T-helper 2 cell treated with Interferon-gamma antibody and Interleukin-4, amounts not matched to agents 5 μg/mL and 100 μg/mL, for 36 hours (primary cell): ENCODE measurements at regions not wholly inside any gene's neighbourhood (a gene's known extent, or its start where the extent isn't known, plus 50 kb on each side); places are given as distances from the start of the nearest gene placed in this dataset.

Source experiments
- DNase-seq: peaks from one replicate; pipeline ENCODE4 v3.0.0; 2021; ENCODE audit warnings: low spot score
- H3K27ac Mint-ChIP-seq: one replicate; pipeline ENCODE4 v1.8.0; 2021; ENCODE audit warnings: mild to moderate bottlenecking, mixed read lengths
- H3K27me3 Mint-ChIP-seq: one replicate; pipeline ENCODE4 v1.8.0; 2021; ENCODE audit warnings: low read depth, mixed read lengths
- H3K36me3 Mint-ChIP-seq: one replicate; pipeline ENCODE4 v1.8.0; 2021; ENCODE audit warnings: low read depth, mixed read lengths
- H3K4me1 Mint-ChIP-seq: one replicate; pipeline ENCODE4 v1.8.0; 2021; ENCODE audit warnings: low read depth, mixed read lengths
- H3K4me3 Mint-ChIP-seq: one replicate; pipeline ENCODE4 v1.8.0; 2022; ENCODE audit warnings: mild to moderate bottlenecking, moderate library complexity, mixed read lengths
- H3K9me3 Mint-ChIP-seq: one replicate; pipeline ENCODE4 v1.8.0; 2021; ENCODE audit warnings: mixed read lengths

DNA sequence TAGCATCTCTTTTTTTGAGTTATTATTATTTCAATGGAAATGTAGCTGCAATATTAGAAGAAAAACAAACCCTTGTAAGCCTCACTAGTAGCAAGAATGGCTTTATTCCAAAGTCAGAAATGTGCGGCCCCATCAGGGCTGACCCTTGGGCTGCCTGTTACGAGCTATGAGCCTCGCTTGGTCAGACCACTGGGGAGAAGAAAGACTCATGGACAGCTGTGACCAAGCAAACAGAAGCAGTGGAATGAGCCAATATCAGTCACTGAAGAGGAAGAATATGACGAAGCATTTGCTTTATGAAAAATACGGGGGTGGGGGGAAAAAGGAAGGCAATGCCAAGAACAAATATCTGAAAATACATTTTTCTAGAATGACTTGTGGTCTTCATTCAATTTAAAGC is 504.5 kb downstream of the LMO4 start:
- Mint-ChIP-seq H3K27ac (no peak overlapping the region), H3K36me3 (no peaks in the 10 kb centered on the region), H3K27me3 (no peaks in the 10 kb centered on the region), H3K9me3 (no peaks in the 10 kb centered on the region), H3K4me1 (no peaks in the 10 kb centered on the region), H3K4me3 (no peak overlapping the region)
- DNase-seq: no peak

- Mint-ChIP-seq H3K4me3 (no peak overlapping the region), H3K36me3 (no peaks in the 10 kb centered on the region), H3K27me3 (no peaks in the 10 kb centered on the region), H3K27ac (no peak overlapping the region), H3K9me3 (no peaks in the 10 kb centered on the region), H3K4me1 (no peaks in the 10 kb centered on the region)
- no peak for DNase-seq
These were observed 505.5 kb downstream of the LMO4 start for GRCh38 chr1:87834151-87834550.

DNA sequence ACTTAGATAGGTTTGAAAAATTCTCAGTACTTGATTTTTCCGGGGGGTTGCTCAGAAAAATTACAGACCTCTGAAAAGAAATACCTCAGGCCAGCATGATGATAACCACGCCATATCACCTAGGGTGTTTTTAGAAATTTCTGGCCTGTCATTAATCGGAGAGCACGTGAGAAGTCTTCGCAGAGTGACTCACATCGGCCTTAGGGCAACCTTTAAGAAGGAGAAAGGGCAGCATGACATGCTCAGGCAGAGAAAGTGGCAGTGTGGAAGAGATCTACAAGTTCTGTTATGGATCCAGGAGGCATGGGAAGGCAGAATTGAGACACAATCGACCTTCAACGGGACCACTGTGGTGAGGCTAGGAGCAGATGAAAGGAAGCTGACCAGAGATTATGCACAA is 506.3 kb downstream of the LMO4 start:
- H3K9me3 Mint-ChIP-seq: no peaks in the 10 kb centered on the region
- H3K4me3 Mint-ChIP-seq: no peak overlapping the region
- no peak for DNase-seq
- H3K27ac Mint-ChIP-seq: no peak overlapping the region
- H3K27me3 Mint-ChIP-seq: no peaks in the 10 kb centered on the region
- no peaks in the 10 kb centered on the region for H3K36me3 Mint-ChIP-seq
- no peaks in the 10 kb centered on the region for H3K4me1 Mint-ChIP-seq

DNA sequence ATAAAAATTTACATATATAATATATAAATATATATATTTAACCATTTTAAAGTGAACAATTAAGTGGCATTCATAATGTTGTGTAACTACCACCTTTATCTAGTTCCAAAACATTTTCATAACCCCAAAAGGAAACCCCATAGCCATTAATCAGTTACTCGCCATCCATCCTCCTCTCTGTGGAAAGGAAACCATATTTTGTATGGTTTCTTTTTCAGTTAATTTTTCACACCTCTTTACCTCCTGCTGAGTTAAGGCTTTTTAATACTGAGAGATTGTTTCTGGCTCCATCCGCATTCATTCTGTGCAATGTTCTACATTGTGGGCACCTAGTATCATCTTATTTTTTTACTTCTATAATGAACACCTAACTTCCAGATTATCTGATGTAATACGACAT is 512.1 kb downstream of the LMO4 start:
- DNase-seq: no peak
- H3K9me3 Mint-ChIP-seq: no peaks in the 10 kb centered on the region
- no peak overlapping the region for H3K4me3 Mint-ChIP-seq
- no peak overlapping the region for H3K27ac Mint-ChIP-seq
- H3K36me3 Mint-ChIP-seq: no peaks in the 10 kb centered on the region
- no peaks in the 10 kb centered on the region for H3K27me3 Mint-ChIP-seq
- H3K4me1 Mint-ChIP-seq: no peaks in the 10 kb centered on the region

- H3K36me3 Mint-ChIP-seq: no peaks in the 10 kb centered on the region
- H3K27me3 Mint-ChIP-seq: no peaks in the 10 kb centered on the region
- no peak overlapping the region for H3K27ac Mint-ChIP-seq
- no peak overlapping the region for H3K4me3 Mint-ChIP-seq
- no peaks in the 10 kb centered on the region for H3K9me3 Mint-ChIP-seq
- no peaks in the 10 kb centered on the region for H3K4me1 Mint-ChIP-seq
- no peak for DNase-seq
These were observed 512.7 kb downstream of the LMO4 start for GRCh38 chr1:87841332-87841731.

GRCh38 chr1:87842156-87842555 is 513.5 kb downstream of the LMO4 start:
- no peak overlapping the region for H3K27ac Mint-ChIP-seq
- no peaks in the 10 kb centered on the region for H3K4me1 Mint-ChIP-seq
- no peak for DNase-seq
- H3K9me3 Mint-ChIP-seq: no peaks in the 10 kb centered on the region
- no peak overlapping the region for H3K4me3 Mint-ChIP-seq
- no peaks in the 10 kb centered on the region for H3K27me3 Mint-ChIP-seq
- no peaks in the 10 kb centered on the region for H3K36me3 Mint-ChIP-seq

DNA sequence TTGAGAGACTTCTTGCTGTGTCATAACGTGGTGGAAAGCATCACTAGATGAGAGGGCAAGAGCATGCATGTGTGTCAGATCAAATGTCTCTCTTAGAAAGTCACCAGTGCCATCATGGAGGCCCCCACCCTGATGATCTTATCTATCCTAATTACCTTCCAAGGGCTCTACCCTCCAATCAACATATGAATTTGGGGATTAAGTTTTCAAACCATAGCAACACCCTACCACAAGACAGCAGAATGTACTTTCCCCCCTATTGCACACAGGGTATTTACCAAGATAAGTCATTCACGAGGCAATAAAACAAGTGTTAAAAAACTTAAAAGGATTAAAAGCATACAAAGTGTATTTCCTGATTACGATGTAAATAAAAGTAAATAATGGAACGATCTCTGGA is 515.6 kb downstream of the LMO4 start:
- Mint-ChIP-seq H3K36me3 (no peaks in the 10 kb centered on the region), H3K9me3 (no peaks in the 10 kb centered on the region), H3K4me3 (no peak overlapping the region), H3K27ac (no peak overlapping the region), H3K27me3 (no peaks in the 10 kb centered on the region), H3K4me1 (no peaks in the 10 kb centered on the region)
- no peak for DNase-seq

- H3K27me3 Mint-ChIP-seq: no peaks in the 10 kb centered on the region
- no peaks in the 10 kb centered on the region for H3K9me3 Mint-ChIP-seq
- no peaks in the 10 kb centered on the region for H3K4me1 Mint-ChIP-seq
- H3K4me3 Mint-ChIP-seq: no peak overlapping the region
- no peaks in the 10 kb centered on the region for H3K36me3 Mint-ChIP-seq
- no peak overlapping the region for H3K27ac Mint-ChIP-seq
- DNase-seq: no peak
These were observed 522.8 kb downstream of the LMO4 start for GRCh38 chr1:87851490-87851889.

DNA sequence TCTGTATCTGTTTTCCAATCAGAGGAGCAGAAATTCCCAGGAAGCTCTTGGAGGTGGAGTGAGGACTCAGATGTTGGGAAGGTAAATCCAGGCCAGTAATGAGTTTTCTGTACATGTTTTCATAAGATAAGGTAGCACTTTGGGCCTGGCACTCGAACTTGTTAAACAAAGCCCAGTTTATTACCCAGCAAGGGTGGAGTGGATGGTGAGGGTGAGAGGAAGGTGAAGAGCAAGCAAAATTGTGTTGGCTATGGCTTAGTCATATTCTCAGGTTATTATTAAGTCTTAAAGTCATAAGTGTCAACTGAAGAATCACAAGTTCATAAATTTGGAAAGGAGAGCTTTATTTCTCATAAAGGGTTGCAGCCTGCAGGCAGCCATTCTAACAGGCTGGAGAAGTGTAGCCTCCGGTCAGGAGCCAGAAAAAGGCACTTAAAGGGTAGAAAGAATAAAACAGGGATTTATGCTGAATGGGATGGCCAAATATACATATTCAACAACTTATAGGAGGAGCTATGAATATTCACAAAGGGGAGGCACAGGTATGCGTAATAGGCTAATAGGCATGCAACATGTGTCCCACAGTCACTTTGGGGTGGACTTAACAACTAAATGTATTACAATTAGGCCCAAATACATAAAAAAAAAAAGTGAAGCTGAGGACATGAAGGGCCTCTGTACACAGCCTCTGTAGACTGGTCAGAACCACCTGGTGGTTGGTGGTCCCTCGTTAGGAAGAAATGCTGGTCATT is 523.9 kb downstream of the LMO4 start:
- Mint-ChIP-seq H3K4me3 (no peak overlapping the region), H3K9me3 (no peaks in the 10 kb centered on the region), H3K4me1 (no peaks in the 10 kb centered on the region), H3K27ac (no peak overlapping the region), H3K27me3 (no peaks in the 10 kb centered on the region), H3K36me3 (no peaks in the 10 kb centered on the region)
- no peak for DNase-seq

DNA sequence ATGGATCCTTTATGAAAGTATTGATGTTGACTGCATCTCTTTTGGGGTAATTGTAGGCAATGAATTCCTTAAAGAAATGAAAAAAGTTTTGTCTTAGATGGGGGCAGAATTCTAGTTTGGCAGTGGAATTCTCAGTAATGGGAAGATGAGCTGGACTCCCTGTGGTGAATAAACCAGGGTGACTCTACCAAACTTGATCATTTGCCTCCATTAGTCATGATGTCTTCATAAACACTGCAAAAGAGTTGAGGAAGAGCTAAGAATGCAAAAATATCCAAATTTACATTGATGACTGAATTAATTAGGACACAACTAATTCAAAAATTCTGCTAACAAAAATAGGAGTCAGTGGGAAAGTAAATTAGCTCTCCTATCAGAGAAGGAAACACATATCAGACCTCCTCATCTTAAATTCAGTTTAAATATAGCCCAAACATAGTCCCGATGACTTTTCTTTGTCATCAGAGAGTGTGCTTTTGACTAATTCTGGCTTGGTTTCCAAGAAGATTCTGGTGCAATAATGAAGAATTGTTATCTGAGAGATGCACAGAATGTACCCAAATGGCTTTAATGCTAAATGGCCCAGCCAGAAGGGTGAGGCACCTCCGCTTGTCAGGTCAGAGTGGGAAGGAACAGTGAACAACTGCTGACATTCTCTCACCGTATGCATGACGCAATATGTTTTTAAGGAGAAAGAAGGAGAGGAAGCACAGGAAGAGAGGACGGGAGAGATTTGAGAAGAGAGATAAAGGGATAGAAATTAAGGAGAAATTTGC is 525.1 kb downstream of the LMO4 start:
- Mint-ChIP-seq H3K36me3 (no peaks in the 10 kb centered on the region), H3K4me1 (no peaks in the 10 kb centered on the region), H3K9me3 (no peaks in the 10 kb centered on the region), H3K27me3 (no peaks in the 10 kb centered on the region), H3K4me3 (no peak overlapping the region), H3K27ac (no peak overlapping the region)
- DNase-seq: no peak

GRCh38 chr1:87863317-87863716 is 534.6 kb downstream of the LMO4 start:
- no peak for DNase-seq
- H3K4me1 Mint-ChIP-seq: peaks cover 7% of the 10 kb centered on the region
- no peaks in the 10 kb centered on the region for H3K9me3 Mint-ChIP-seq
- H3K27ac Mint-ChIP-seq: no peak overlapping the region
- no peak overlapping the region for H3K4me3 Mint-ChIP-seq
- H3K36me3 Mint-ChIP-seq: no peaks in the 10 kb centered on the region
- H3K27me3 Mint-ChIP-seq: no peaks in the 10 kb centered on the region

- Mint-ChIP-seq H3K9me3 (no peaks in the 10 kb centered on the region), H3K27ac (no peak overlapping the region), H3K4me3 (peak overlapping the region; percentile 2), H3K36me3 (no peaks in the 10 kb centered on the region), H3K4me1 (peaks cover 7% of the 10 kb centered on the region), H3K27me3 (no peaks in the 10 kb centered on the region)
- no peak for DNase-seq
These were observed 536.0 kb downstream of the LMO4 start for GRCh38 chr1:87864676-87865075.

GRCh38 chr1:87866416-87866815 is 537.7 kb downstream of the LMO4 start:
- Mint-ChIP-seq H3K27ac (no peak overlapping the region), H3K4me1 (peaks cover 7% of the 10 kb centered on the region), H3K4me3 (no peak overlapping the region), H3K9me3 (no peaks in the 10 kb centered on the region), H3K36me3 (no peaks in the 10 kb centered on the region), H3K27me3 (no peaks in the 10 kb centered on the region)
- no peak for DNase-seq

DNA sequence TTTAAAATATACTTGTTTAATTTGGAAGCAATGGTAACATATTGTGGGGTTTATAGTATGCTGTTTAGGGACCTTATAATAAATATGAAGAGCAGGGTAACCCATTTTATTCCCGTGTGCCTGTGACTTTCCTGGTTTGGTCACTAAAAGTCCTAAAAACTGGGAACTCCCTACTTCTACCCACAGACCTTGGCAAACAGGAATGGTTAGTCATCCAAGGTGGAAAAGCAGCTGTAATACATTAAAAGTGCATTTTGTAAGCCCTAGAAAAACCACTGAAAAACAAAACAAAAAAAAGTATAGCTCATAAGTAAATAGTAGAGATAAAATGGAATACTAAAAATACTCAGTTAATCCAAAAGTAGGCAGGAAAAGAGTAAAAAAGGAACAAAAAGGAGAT is 538.9 kb downstream of the LMO4 start:
- Mint-ChIP-seq H3K27ac (no peak overlapping the region), H3K27me3 (no peaks in the 10 kb centered on the region), H3K9me3 (no peaks in the 10 kb centered on the region), H3K4me1 (peaks cover 7% of the 10 kb centered on the region), H3K36me3 (no peaks in the 10 kb centered on the region), H3K4me3 (no peak overlapping the region)
- DNase-seq: no peak

DNA sequence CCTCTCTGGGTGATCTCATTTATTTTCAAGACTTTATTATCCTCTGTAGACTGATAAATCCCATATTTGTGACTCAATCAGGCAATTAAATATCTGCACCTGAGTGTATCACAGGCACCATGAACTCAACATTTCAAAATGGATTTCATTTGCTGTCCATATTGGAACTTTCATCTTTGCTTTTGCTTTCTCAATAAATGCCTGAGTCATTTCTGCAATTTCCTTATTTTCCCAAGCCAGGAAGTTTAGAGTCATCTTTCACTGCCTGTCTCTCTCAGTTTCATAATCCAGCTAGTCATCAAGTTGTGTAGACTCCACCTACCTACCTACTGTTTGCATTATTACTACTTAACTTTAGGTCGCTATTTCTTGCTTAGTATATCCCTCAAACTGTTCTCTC is 540.9 kb downstream of the LMO4 start:
- H3K9me3 Mint-ChIP-seq: no peaks in the 10 kb centered on the region
- H3K4me3 Mint-ChIP-seq: no peak overlapping the region
- H3K27me3 Mint-ChIP-seq: peaks cover 2% of the 10 kb centered on the region
- no peaks in the 10 kb centered on the region for H3K36me3 Mint-ChIP-seq
- no peak for DNase-seq
- no peak overlapping the region for H3K27ac Mint-ChIP-seq
- peaks cover 3% of the 10 kb centered on the region for H3K4me1 Mint-ChIP-seq
